ENCODE measurements at regions not wholly inside any gene's neighbourhood (a gene's known extent, or its start where the extent isn't known, plus 50 kb on each side); places are given as distances from the start of the nearest gene placed in this dataset.

DNA sequence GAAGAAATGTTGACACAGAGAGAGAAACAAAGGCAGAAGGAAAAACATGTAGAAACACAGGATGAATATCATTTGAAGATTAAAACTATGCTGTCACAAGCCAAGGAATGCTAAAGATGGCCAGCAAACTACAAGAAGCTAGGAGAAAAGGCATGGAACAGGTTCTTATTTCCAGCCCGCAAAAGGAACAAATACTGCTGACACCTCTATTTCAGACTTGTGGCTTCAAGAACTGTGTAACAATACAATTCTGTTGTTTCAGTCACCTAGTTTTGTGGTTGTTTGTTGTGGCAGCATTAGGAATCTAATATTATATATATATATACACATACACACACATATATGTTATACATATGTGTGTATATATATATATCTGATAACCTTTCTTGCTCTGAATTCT lies 1543.9 kb downstream of the KCNT2 start:
- TF ChIP-seq TAF1 (IDR thresholded peaks at IDR 0.05; ENCODE audit: borderline replicate concordance, insufficient read depth, low read length), result no peak
- TF ChIP-seq SIN3A (IDR thresholded peaks at IDR 0.05; ENCODE audit: borderline replicate concordance, insufficient read depth, low read length), result no peak
